ENCODE measurements at regions not wholly inside any gene's neighbourhood (a gene's known extent, or its start where the extent isn't known, plus 50 kb on each side); places are given as distances from the start of the nearest gene placed in this dataset.

- no peaks in the 10 kb centered on the region for H3K27me3 ChIP-seq (replicated peaks; ENCODE audit: insufficient read depth, low read length)
- H3K27ac ChIP-seq (ENCODE audit: low read length) = no peak overlapping the region
- no peaks in the 10 kb centered on the region for H3K79me2 ChIP-seq (ENCODE audit: low read length)
- H3K4me2 ChIP-seq (ENCODE audit: low read depth, low read length) = no peak overlapping the region
- no peaks in the 10 kb centered on the region for H3K9me2 ChIP-seq (replicated peaks; ENCODE audit: insufficient read depth, low read length)
- H3K9ac ChIP-seq (ENCODE audit: low read length) = no peak overlapping the region
- H4K20me1 ChIP-seq (ENCODE audit: insufficient read depth, low read length) = no peaks in the 10 kb centered on the region
- no peaks in the 10 kb centered on the region for H3K4me1 ChIP-seq (ENCODE audit: low read length)
- TF ChIP-seq EZH2 (optimal IDR thresholded peaks at IDR 0.05; ENCODE audit: low read depth, low read length) = no peak
- no peak for TF ChIP-seq EZH2phosphoT487 (IDR thresholded peaks at IDR 0.05; ENCODE audit: low read length)
- no peak for TF ChIP-seq CTCF (IDR thresholded peaks at IDR 0.05; ENCODE audit: low read length)
- DNase-seq = no peak
- no peak overlapping the region for H2AFZ ChIP-seq (ENCODE audit: low read length)
- H3K4me3 ChIP-seq (ENCODE audit: low read length) = no peak overlapping the region
- H3K9me3 ChIP-seq (replicated peaks; ENCODE audit: insufficient read depth, low read length) = no peaks in the 10 kb centered on the region
- H3K36me3 ChIP-seq (replicated peaks; ENCODE audit: insufficient read depth, low read length) = no peaks in the 10 kb centered on the region
- no peaks in the 10 kb centered on the region for H3F3A ChIP-seq (ENCODE audit: insufficient read depth, low read length)
Observed at GRCh38 chr10:64306729-64307327, 785.6 kb downstream of the REEP3 start.

- Histone ChIP-seq H2AFZ (ENCODE audit: low read length) (no peak overlapping the region), H3F3A (ENCODE audit: insufficient read depth, low read length) (no peaks in the 10 kb centered on the region), H3K9ac (ENCODE audit: low read length) (no peak overlapping the region), H3K27ac (ENCODE audit: low read length) (no peak overlapping the region), H3K36me3 (replicated peaks; ENCODE audit: insufficient read depth, low read length) (no peaks in the 10 kb centered on the region), H3K9me3 (replicated peaks; ENCODE audit: insufficient read depth, low read length) (no peaks in the 10 kb centered on the region), H3K79me2 (ENCODE audit: low read length) (no peaks in the 10 kb centered on the region), H3K4me3 (ENCODE audit: low read length) (no peak overlapping the region), H3K9me2 (replicated peaks; ENCODE audit: insufficient read depth, low read length) (no peaks in the 10 kb centered on the region), H3K27me3 (replicated peaks; ENCODE audit: insufficient read depth, low read length) (no peaks in the 10 kb centered on the region), H3K4me2 (ENCODE audit: low read depth, low read length) (no peak overlapping the region), H4K20me1 (ENCODE audit: insufficient read depth, low read length) (no peaks in the 10 kb centered on the region), H3K4me1 (ENCODE audit: low read length) (no peaks in the 10 kb centered on the region)
- no peak for DNase-seq
- TF ChIP-seq EZH2 (optimal IDR thresholded peaks at IDR 0.05; ENCODE audit: low read depth, low read length) (no peak), CTCF (IDR thresholded peaks at IDR 0.05; ENCODE audit: low read length) (no peak), EZH2phosphoT487 (IDR thresholded peaks at IDR 0.05; ENCODE audit: low read length) (no peak)
Observed at GRCh38 chr10:64312876-64313275, 791.7 kb downstream of the REEP3 start.

GRCh38 chr10:64313967-64314366 is 792.8 kb downstream of the REEP3 start:
- no peaks in the 10 kb centered on the region for H4K20me1 ChIP-seq (ENCODE audit: insufficient read depth, low read length)
- no peak overlapping the region for H2AFZ ChIP-seq (ENCODE audit: low read length)
- H3K79me2 ChIP-seq (ENCODE audit: low read length) = no peaks in the 10 kb centered on the region
- H3K9me2 ChIP-seq (replicated peaks; ENCODE audit: insufficient read depth, low read length) = no peaks in the 10 kb centered on the region
- H3K4me3 ChIP-seq (ENCODE audit: low read length) = no peak overlapping the region
- H3K4me2 ChIP-seq (ENCODE audit: low read depth, low read length) = no peak overlapping the region
- TF ChIP-seq EZH2 (optimal IDR thresholded peaks at IDR 0.05; ENCODE audit: low read depth, low read length) (no peak), CTCF (IDR thresholded peaks at IDR 0.05; ENCODE audit: low read length) (no peak), EZH2phosphoT487 (IDR thresholded peaks at IDR 0.05; ENCODE audit: low read length) (no peak)
- H3K36me3 ChIP-seq (replicated peaks; ENCODE audit: insufficient read depth, low read length) = no peaks in the 10 kb centered on the region
- H3K27ac ChIP-seq (ENCODE audit: low read length) = no peak overlapping the region
- no peak overlapping the region for H3K9ac ChIP-seq (ENCODE audit: low read length)
- H3K9me3 ChIP-seq (replicated peaks; ENCODE audit: insufficient read depth, low read length) = no peaks in the 10 kb centered on the region
- H3K4me1 ChIP-seq (ENCODE audit: low read length) = no peaks in the 10 kb centered on the region
- no peaks in the 10 kb centered on the region for H3F3A ChIP-seq (ENCODE audit: insufficient read depth, low read length)
- DNase-seq = no peak
- no peaks in the 10 kb centered on the region for H3K27me3 ChIP-seq (replicated peaks; ENCODE audit: insufficient read depth, low read length)

All from MM.1S (cell line).